GM21515 (cell line): ENCODE measurements at regions not wholly inside any gene's neighbourhood (a gene's known extent, or its start where the extent isn't known, plus 50 kb on each side); places are given as distances from the start of the nearest gene placed in this dataset.

ENCODE experiments used
- ATAC-seq: cut with Tn5 transposase; IDR thresholded peaks from one replicate; pipeline ENCODE4 v1.9.1; 2021; ENCODE audit not compliant: unreplicated experiment

- no peak for ATAC-seq
Measured at GRCh38 chr13:43983373-43983772, 103.7 kb downstream of the LACC1 start.

DNA sequence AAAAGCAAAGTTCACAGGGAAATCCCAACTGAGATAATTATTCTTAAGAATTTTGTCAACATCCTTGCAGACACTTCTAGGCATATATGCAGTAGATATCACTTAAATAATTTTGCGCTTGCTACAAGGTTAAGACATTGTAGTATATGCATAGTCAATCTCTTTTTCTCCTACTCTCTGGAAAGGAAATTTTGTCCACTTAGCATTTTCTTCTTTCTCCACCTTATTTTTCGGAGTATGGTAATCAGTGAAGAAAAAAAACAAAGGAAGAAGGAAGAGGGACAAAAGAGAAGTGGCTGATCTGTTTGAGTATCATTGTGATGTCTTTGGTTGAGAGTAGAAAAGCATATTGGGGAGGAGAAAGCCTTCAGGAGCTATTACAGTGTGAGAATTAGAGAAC, 104.6 kb downstream of the LACC1 start:
- no peak for ATAC-seq

- no peak for ATAC-seq
Measured at GRCh38 chr13:43985422-43986072, 105.8 kb downstream of the LACC1 start.

DNA sequence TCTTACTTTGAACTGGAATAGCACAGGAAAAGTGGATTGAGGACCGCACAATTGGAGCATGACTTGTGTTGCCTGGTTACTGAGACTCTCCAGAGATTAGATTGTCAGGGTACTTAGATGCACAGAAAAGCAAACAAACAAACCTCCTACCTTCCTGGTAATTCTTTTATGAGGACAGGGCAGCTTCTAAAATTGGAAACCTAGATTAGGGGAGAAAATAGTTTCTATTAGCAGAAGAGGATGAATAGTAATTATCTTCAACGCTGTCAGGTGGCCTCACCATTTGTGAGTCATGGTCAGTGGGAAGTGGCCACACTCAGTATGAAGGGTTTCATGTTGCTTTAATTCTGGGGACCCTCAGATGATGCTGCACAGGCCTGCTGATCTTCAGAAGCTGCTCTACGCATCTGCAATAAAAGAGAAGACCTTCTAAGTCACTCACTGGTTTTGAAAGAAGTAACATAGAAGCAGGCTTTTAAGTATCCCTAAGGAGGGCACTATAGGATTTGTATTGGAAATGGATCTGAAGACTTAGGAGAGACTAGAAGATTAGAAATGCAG, 106.8 kb downstream of the LACC1 start:
- ATAC-seq: no peak

- ATAC-seq: no peak
Measured at GRCh38 chr13:43988302-43988701, 108.6 kb downstream of the LACC1 start.

DNA sequence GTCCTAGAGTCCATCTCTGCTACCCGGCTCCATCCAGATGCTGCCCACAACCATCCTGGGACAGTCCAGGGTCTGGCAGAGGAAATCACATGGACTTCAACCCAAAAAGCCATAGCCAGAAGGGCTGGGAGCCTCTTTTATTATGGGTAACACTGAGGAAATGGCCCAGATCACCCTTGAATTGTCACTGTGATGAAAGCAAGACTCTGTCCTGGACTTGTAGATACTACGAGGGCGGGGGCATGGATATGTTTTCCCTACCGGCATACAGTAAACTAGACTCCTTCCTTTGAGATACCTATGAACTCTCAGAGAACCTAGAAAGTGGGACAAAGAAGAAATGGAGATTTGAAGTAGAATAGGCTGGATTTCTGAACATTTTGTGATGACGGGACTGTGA, 110.3 kb downstream of the LACC1 start:
- no peak for ATAC-seq

- ATAC-seq: no peak
Measured at GRCh38 chr13:43990829-43991228, 111.1 kb downstream of the LACC1 start.

DNA sequence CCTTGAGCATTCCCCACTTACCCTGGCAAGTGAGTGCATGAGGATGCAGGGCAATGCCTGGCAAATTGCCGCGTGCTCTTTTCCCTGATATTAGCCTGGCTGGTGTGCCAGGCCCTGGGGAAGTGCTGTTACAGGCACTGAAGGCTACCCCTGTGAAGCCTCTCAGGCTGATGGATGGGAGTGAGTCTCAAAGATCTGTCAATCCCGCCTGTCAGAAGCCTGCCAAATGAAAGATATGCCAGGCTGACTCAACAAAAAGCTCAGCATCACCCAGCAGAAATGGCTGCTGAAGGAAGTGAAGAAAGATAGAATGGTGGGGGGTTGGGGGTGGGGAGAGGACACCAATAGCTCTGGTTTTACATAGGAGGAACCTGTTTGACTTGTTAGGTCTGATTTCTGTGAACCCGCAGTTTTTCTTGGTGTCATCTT, 112.1 kb downstream of the LACC1 start:
- ATAC-seq: no peak

GRCh38 chr13:43992211-43992610, 112.5 kb downstream of the LACC1 start:
- no peak for ATAC-seq

GRCh38 chr13:43994999-43995859, 115.5 kb downstream of the LACC1 start:
- ATAC-seq: no peak

DNA sequence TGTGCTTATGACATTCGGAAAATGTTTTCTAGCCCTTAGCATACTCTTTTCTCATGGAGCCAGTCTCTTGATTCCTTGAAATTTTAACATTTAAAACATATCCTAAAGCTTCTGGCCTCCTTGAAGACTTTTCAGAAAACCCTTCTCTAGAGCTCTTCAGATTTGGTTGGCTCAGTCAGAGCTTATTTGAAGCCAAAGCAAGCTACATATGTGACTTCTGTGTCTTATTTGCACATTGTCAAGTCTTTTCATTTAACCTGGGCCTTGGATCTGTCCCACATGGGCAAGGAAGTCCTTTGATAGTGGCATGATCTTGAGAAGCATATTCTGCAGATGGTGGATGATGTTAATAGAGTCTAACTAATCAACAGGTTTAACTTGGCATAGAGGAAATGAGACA, 116.5 kb downstream of the LACC1 start:
- no peak for ATAC-seq

GRCh38 chr13:44003481-44003880, 123.8 kb downstream of the LACC1 start:
- ATAC-seq: no peak

GRCh38 chr13:44004878-44005277, 125.2 kb downstream of the LACC1 start:
- ATAC-seq: no peak

- no peak for ATAC-seq
Measured at GRCh38 chr13:44007451-44007850, 127.7 kb downstream of the LACC1 start.

- no peak for ATAC-seq
Measured at GRCh38 chr13:44011036-44011435, 131.3 kb downstream of the LACC1 start.

DNA sequence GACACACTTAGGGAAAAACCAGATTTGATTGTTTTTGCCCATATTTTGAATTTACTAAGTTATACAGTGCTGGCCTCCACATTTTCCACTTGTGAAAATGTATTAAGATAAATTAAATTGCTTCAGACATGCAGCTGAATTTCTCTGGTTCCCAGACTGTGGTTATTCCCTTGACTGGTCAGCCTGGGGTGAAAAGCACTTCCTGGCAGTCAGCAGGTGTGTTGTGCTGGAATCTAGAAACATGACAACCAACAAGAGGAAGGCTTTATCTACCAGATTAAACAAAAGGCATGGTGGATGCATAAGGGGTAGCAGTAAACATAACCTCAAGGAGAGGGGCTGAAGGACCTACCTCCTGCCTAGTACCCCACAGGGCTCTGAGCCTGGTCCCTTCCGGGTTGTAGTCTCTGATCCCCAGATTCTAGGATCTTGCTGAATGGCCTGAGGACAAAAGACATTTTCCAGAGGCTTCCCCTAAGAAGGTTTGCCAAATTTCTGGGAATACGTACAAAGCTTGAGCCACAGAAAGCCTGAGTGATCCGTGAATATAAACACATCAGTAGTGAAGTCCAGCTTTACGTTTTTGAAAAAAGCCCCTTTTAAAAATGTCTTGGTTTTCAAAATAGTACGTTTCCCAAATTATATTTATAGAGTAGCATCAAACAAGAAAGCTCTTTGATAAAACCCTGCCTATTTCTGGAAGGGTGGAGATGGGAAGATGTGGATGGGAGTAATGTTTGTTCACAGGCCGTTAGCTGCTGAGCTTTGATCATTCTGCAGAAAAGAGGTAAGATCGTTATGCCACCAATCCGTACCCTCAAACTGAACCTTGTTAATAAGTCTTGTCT, 133.4 kb downstream of the LACC1 start:
- ATAC-seq: no peak

GRCh38 chr13:44013758-44014291, 134.1 kb downstream of the LACC1 start:
- ATAC-seq: no peak

DNA sequence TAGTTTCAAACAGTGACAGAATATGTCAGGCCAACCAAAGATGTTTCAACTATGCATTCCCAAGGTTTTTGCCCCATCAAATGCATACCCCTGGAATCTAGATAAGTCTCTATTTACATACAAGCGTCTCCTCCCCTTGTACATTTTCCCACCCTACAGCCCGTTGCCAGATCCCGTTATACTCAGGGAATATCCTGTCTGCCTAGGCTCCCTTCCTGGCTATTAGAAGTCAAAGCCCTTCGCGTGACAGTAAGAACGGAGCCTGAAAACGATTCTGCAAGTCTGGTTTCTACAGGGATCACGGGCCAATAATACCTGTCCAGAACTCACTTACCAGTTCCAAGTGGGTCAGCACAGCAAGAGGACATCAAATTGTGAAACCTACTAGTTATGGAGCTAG, 134.8 kb downstream of the LACC1 start:
- no peak for ATAC-seq

GRCh38 chr13:44015118-44015517, 135.4 kb downstream of the LACC1 start:
- ATAC-seq: no peak

GRCh38 chr13:44015811-44016210, 136.1 kb downstream of the LACC1 start:
- ATAC-seq: no peak

GRCh38 chr13:44017756-44018309, 138.1 kb downstream of the LACC1 start:
- ATAC-seq: no peak
